ENCODE measurements at regions not wholly inside any gene's neighbourhood (a gene's known extent, or its start where the extent isn't known, plus 50 kb on each side); places are given as distances from the start of the nearest gene placed in this dataset.

GRCh38 chr3:148540266-148540665 is 157.4 kb upstream of the AGTR1 start:
- no peaks in the 10 kb centered on the region for H3K4me1 Mint-ChIP-seq (ENCODE audit: insufficient read depth, unreplicated experiment)
- POLR2A ChIA-PET, result no interaction called here
- BruUV-seq (replicated peaks), result no TSS peak
- intact Hi-C loops (cut with micrococcal nuclease), result no loop called here
- H3K9me3 Mint-ChIP-seq (ENCODE audit: unreplicated experiment), result no peaks in the 10 kb centered on the region
- no peak overlapping the region for H3K27ac Mint-ChIP-seq (ENCODE audit: low read depth, unreplicated experiment)
- H3K36me3 Mint-ChIP-seq (ENCODE audit: insufficient read depth, unreplicated experiment), result no peaks in the 10 kb centered on the region
- DNase-seq (ENCODE audit: unreplicated experiment), result no peak
- no peak for TF ChIP-seq CTCF (IDR thresholded peaks at IDR 0.05; ENCODE audit: unreplicated experiment)
- peaks cover under 1% of the 10 kb centered on the region for H3K27me3 Mint-ChIP-seq (ENCODE audit: insufficient read depth, unreplicated experiment)
- H3K4me3 Mint-ChIP-seq (ENCODE audit: unreplicated experiment), result no peak overlapping the region
- CTCF ChIA-PET, result interaction anchor here (1.1 kb wide), 1 partner anchor 80 kb away, joined by 3 read pairs; no protein-coding TSS in a partner anchor

- no peaks in the 10 kb centered on the region for H3K36me3 Mint-ChIP-seq (ENCODE audit: insufficient read depth, unreplicated experiment)
Observed at GRCh38 chr3:148540851-148541250, 156.9 kb upstream of the AGTR1 start.

GRCh38 chr3:148546959-148547358 is 150.7 kb upstream of the AGTR1 start:
- CTCF ChIA-PET, result interaction anchor here (0.6 kb wide), 2 partner anchors 20 to 168 kb away, joined by 3 read pairs; no protein-coding TSS in a partner anchor
- H3K36me3 Mint-ChIP-seq (ENCODE audit: insufficient read depth, unreplicated experiment), result no peaks in the 10 kb centered on the region
- H3K27me3 Mint-ChIP-seq (ENCODE audit: insufficient read depth, unreplicated experiment), result peaks cover 30% of the 10 kb centered on the region
- no peak overlapping the region for H3K27ac Mint-ChIP-seq (ENCODE audit: low read depth, unreplicated experiment)
- POLR2A ChIA-PET, result no interaction called here
- intact Hi-C loops (cut with micrococcal nuclease), result no loop called here
- no peak for TF ChIP-seq CTCF (IDR thresholded peaks at IDR 0.05; ENCODE audit: unreplicated experiment)
- BruUV-seq (replicated peaks), result no TSS peak
- H3K4me3 Mint-ChIP-seq (ENCODE audit: unreplicated experiment), result no peak overlapping the region
- H3K9me3 Mint-ChIP-seq (ENCODE audit: unreplicated experiment), result no peaks in the 10 kb centered on the region
- no peaks in the 10 kb centered on the region for H3K4me1 Mint-ChIP-seq (ENCODE audit: insufficient read depth, unreplicated experiment)
- DNase-seq (ENCODE audit: unreplicated experiment), result no peak

More at GRCh38 chr3:148540851-148541250, 156.9 kb upstream of the AGTR1 start:
- POLR2A ChIA-PET, result no interaction called here
- Mint-ChIP-seq H3K4me1 (ENCODE audit: insufficient read depth, unreplicated experiment) (no peaks in the 10 kb centered on the region), H3K27me3 (ENCODE audit: insufficient read depth, unreplicated experiment) (no peaks in the 10 kb centered on the region), H3K9me3 (ENCODE audit: unreplicated experiment) (no peaks in the 10 kb centered on the region), H3K4me3 (ENCODE audit: unreplicated experiment) (no peak overlapping the region), H3K27ac (ENCODE audit: low read depth, unreplicated experiment) (no peak overlapping the region)
- CTCF ChIA-PET, result no interaction called here
- no peak for DNase-seq (ENCODE audit: unreplicated experiment)
- BruUV-seq (replicated peaks), result no TSS peak
- intact Hi-C loops (cut with micrococcal nuclease), result no loop called here
- TF ChIP-seq CTCF (IDR thresholded peaks at IDR 0.05; ENCODE audit: unreplicated experiment), result no peak

- Mint-ChIP-seq H3K9me3 (ENCODE audit: unreplicated experiment) (no peaks in the 10 kb centered on the region), H3K27ac (ENCODE audit: low read depth, unreplicated experiment) (no peak overlapping the region), H3K27me3 (ENCODE audit: insufficient read depth, unreplicated experiment) (peaks cover 25% of the 10 kb centered on the region), H3K36me3 (ENCODE audit: insufficient read depth, unreplicated experiment) (no peaks in the 10 kb centered on the region), H3K4me3 (ENCODE audit: unreplicated experiment) (no peak overlapping the region), H3K4me1 (ENCODE audit: insufficient read depth, unreplicated experiment) (no peaks in the 10 kb centered on the region)
- peak; percentile 11 for DNase-seq (ENCODE audit: unreplicated experiment)
- CTCF ChIA-PET, result no interaction called here
- TF ChIP-seq CTCF (IDR thresholded peaks at IDR 0.05; ENCODE audit: unreplicated experiment), result no peak
- intact Hi-C loops (cut with micrococcal nuclease), result no loop called here
- no TSS peak for BruUV-seq (replicated peaks)
- POLR2A ChIA-PET, result no interaction called here
Observed at GRCh38 chr3:148551767-148552260, 145.9 kb upstream of the AGTR1 start.
